ENCODE measurements at regions not wholly inside any gene's neighbourhood (a gene's known extent, or its start where the extent isn't known, plus 50 kb on each side); places are given as distances from the start of the nearest gene placed in this dataset.

DNA sequence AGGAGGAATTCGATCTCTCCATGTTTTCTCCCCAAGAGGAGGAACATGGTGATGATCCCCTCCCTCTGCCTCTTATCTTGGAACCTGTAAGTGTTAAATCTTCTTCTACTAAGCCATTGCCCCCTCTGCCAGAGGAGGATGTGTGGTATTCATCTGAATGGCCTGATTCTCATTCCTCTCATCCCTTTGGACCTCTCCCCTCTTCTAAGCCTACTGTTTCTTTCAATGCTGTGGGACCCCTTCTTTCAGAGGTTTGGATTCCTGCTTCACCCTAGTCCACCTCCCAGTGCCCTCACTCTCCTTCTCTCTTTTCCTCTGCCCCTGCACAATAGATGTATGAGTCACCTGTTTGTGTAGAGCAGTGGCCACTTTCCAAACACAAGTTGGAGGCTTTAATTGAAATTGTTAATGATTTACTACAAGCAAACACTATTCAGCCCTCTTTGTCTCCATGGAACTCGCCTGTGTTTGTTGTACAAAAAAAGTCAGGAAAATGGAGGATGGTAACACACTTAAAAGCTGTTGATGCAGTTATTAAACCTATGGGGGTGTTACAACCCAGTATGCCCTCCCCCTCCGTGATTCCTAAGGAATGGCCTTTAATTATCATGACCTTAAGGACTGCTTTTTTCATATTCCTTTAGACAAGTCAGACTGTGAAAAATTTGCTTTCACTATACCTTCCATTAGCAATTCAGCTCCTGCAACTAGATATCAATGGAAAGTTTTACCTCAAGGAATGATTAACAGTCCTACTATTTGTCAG lies 192.1 kb upstream of the ALG10B start:
- H3K36me3 Mint-ChIP-seq, result peaks cover 0 to 9% of the 10 kb centered on the region in 2 donors
- H3K9me3 Mint-ChIP-seq, result peaks cover 6% of the 10 kb centered on the region in 2 donors
- ATAC-seq, result no peak
- no peak overlapping the region for H3K27ac Mint-ChIP-seq
- DNase-seq (ENCODE audit: low spot score in 2 of 2), result no peak

DNA sequence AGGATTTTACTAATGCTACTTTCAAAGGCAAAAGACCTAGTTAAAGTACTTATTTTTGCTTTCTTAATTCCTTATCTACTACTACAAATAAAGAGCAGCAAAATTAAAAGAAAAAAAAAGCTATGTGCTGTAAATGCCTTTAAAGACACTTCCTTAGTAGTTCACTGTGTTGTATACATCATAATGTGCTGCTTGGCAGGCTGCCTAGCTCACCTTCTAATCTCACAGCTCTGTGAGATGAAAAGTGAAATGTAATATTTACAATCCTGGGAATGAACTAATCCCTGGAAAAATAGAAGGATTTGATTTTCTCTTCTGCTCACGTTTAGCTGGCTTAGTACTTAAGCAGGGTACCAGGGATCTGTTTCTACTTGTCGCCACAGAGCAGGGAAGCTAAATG lies 184.4 kb upstream of the ALG10B start:
- H3K9me3 Mint-ChIP-seq, result no peaks in the 10 kb centered on the region
- ATAC-seq (no peak), DNase-seq (ENCODE audit: low spot score in 2 of 2) (no peak)
- no peaks in the 10 kb centered on the region for H3K36me3 Mint-ChIP-seq
- no peak overlapping the region for H3K27ac Mint-ChIP-seq

DNA sequence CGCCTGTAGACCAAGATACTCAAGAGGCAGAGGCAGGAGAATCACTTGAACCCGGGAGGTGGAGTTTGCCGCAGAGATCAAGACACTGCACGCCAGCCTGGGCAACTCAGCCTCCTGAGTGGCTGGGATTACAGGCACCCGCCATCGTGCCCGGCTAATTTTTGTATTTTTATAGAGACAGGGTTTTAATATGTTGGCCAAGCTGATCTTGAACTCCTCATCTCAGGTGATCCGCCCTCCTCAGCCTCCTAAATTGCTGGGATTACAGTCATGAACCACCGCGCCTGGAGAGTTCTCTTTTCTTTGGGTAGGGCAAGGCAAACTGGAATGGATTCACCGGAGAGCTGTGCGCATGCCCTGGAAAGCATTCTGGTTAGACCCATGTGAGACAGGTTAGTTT lies 179.3 kb upstream of the ALG10B start:
- ATAC-seq (no peak), DNase-seq (ENCODE audit: low spot score in 2 of 2) (no peak)
- Mint-ChIP-seq H3K27ac (no peak overlapping the region), H3K9me3 (no peaks in the 10 kb centered on the region), H3K36me3 (no peaks in the 10 kb centered on the region)

GRCh38 chr12:38137716-38138115 lies 178.9 kb upstream of the ALG10B start:
- H3K27ac Mint-ChIP-seq, result no peak overlapping the region
- DNase-seq (ENCODE audit: low spot score in 2 of 2) (no peak), ATAC-seq (no peak)
- H3K36me3 Mint-ChIP-seq, result no peaks in the 10 kb centered on the region
- H3K9me3 Mint-ChIP-seq, result no peaks in the 10 kb centered on the region

DNA sequence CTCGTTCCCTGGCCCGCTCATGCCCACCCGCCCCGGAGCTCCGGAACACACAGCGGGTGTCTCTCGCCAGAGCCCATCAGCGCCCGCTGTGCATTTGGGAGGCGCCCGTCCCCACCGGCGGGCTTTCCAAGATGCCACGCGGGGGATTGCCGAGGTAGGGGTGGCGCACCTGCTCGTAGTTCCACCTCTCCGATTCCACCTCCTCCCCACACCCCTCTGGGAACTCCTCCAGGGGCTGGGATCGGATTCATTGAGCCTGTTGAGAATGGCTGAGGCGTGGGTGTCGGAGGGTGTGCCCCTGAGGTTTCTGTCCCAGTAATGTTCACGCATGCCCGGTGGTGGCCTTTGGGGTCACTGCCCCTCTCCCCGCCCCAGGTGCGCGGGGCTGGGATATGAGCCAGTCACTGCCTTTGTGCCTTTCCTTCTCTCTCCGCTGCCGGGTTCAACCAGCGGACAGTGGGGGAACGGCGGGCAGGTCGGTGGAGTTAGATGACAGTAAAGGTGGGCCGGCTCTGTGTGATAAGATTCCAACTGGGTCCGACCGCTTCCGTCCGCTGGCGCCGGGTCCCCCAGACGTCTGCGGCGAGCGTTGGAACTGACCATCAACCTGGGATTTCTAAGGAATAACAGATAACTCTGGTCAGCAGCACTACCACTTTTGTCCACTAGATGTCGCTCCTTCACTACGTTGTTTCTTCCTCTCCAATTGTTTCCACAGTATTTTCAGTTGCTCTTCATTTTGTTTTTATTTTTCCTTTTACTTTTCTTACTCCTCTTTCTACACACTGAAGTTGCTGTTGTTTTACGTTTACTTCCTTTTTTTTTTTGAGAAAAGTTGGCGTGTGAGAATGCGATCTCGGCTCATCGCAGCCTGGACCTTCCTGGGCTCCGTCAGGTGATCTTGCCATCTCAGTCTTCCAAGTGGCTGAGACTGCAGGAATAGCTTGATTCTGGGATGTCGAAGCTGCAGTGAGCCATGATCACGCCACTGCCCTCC lies 178.1 kb upstream of the ALG10B start:
- Mint-ChIP-seq H3K27ac (peak overlapping the region; percentile 71 to 79), H3K36me3 (no peaks in the 10 kb centered on the region), H3K9me3 (no peaks in the 10 kb centered on the region)
- ATAC-seq (peak; percentile 60 to 69), DNase-seq (ENCODE audit: low spot score in 2 of 2) (peak; percentile 55 to 68)

DNA sequence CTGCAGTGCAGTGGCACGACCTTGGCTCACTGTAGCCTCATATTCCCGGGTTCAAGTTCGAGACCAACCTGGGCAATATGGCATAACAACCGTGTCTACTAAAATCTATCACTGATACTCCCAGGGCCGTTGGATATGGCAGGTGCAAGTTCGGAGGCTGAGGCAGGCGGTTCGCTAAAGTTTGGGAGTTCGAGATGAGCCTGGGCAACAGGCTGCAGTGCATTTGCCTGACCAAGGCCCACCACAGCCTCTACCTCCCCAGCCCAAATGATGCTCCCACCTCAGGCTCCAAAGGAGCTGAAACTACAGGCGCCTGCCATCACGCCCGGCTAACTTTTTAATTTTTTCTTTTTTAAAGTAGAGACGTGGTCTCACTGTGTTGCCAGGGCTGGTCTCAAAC lies 177.1 kb upstream of the ALG10B start:
- H3K36me3 Mint-ChIP-seq, result no peaks in the 10 kb centered on the region
- no peak overlapping the region for H3K27ac Mint-ChIP-seq
- no peaks in the 10 kb centered on the region for H3K9me3 Mint-ChIP-seq
- DNase-seq (ENCODE audit: low spot score in 2 of 2) (no peak), ATAC-seq (no peak)

GRCh38 chr12:38141239-38141638 lies 175.3 kb upstream of the ALG10B start:
- H3K9me3 Mint-ChIP-seq, result no peaks in the 10 kb centered on the region
- no peak for DNase-seq (ENCODE audit: low spot score in 2 of 2)
- no peak overlapping the region for H3K27ac Mint-ChIP-seq
- ATAC-seq, result no peak
- H3K36me3 Mint-ChIP-seq, result no peaks in the 10 kb centered on the region

- Mint-ChIP-seq H3K9me3 (peaks cover 2% of the 10 kb centered on the region in 2 donors), H3K36me3 (peaks cover 0 to under 1% of the 10 kb centered on the region in 2 donors), H3K27ac (no peak overlapping the region)
- ATAC-seq (no peak), DNase-seq (ENCODE audit: low spot score in 2 of 2) (no peak)
Observed at GRCh38 chr12:38141861-38142260, 174.7 kb upstream of the ALG10B start.

DNA sequence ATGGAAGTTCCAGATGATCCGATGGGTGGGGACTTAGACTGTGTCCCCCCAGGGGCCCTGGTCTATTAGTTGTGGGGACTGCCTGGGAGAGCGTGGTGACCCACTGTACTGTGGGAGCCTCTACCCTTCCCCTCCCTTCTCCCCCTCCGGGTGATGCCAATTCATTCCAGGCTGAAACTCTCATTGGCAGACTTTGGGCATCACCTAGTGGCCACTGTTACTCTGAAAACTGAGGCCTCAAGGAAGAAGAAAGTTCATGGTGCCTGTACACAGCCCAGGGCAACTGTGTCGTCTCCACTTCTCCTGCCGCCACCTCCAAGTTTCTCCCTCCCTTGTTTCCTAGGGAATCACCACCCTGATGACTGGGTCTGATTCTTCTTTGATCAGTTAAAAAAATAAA lies 173.6 kb upstream of the ALG10B start:
- Mint-ChIP-seq H3K27ac (no peak overlapping the region), H3K36me3 (peaks cover 6 to 7% of the 10 kb centered on the region in 2 donors), H3K9me3 (peaks cover 13% of the 10 kb centered on the region in 2 donors)
- ATAC-seq (no peak), DNase-seq (ENCODE audit: low spot score in 2 of 2) (no peak)

GRCh38 chr12:38144049-38144448 lies 172.5 kb upstream of the ALG10B start:
- H3K27ac Mint-ChIP-seq, result no peak overlapping the region
- DNase-seq (ENCODE audit: low spot score in 2 of 2), result no peak
- H3K9me3 Mint-ChIP-seq, result peaks cover 22 to 24% of the 10 kb centered on the region in 2 donors
- no peak for ATAC-seq
- H3K36me3 Mint-ChIP-seq, result peaks cover 6 to 7% of the 10 kb centered on the region in 2 donors

DNA sequence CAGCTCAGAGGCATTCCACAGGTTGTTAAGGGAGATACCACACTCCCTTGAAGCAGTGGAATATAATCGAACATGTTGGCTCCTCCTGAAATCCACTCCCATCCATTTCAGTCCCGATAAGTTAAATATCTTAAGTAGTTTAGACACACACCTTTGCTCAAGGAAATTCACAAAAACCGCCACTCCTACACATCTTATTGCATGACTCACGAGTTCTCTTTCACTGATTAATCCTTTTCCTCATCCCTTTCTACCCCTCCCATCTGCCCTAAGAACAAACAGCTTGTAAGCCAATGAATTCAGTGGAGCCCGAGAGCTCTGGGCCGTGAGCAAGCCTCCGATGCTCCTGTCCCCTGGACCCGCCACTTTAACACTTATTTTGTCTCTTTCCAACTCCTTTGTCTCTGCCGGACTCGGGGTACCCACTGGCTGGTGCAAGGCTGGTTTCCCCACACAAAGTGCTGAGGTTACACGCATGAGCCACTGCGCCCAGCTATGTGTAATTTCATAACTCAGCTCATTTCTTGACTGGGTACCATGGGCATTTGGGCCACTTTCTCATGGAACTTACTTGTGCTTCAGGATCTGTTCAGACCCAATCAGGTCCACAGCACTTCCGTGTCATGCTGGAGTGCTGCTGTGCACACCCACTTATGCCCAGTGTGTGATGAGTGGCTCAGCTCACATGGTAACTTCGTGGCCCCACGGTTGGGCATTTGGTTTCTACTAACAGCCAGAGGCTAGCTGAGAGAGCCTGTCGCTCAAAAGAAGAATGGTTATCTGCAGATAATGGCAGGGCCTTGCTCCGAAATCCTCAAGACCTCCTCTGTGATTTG lies 171.8 kb upstream of the ALG10B start:
- H3K27ac Mint-ChIP-seq, result peak overlapping the region in 1 of 2 donors; percentile 82
- H3K36me3 Mint-ChIP-seq, result peaks cover 6 to 7% of the 10 kb centered on the region in 2 donors
- no peak for ATAC-seq
- no peak for DNase-seq (ENCODE audit: low spot score in 2 of 2)
- peaks cover 25 to 27% of the 10 kb centered on the region in 2 donors for H3K9me3 Mint-ChIP-seq

DNA sequence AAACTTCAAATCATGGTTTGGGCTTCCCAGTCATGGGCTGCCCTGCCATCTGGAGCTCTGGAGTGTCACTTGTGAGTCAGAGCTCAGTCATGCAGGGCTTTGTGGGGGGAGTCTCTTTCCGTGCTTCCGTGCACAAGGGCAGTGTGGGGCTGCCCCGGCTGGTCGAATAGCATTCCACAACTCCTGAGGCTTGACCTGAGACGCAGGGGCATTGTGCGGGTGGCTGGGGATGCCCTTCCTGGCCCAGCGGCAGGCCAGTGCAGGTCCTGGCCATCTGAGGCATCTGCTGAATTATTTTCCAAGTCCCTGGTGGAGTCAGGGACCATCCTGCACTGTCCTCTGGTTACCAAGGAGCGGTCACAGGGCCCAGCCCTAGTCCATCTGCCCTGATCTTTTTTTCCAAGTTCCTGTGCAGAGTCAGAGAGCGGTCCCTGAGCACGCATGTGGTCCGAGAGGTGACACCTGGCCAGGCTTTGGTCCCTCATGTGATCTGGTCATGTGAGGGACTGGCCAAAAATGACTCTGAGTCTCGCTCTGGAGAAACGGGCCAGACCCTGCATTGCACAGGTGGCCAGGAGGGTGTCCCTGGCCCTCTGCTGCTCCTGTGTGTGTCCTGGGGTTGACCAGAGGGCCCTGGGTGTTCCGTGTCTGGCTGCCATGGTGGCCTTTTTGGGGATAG lies 167.0 kb upstream of the ALG10B start:
- Mint-ChIP-seq H3K27ac (no peak overlapping the region), H3K36me3 (peaks cover 7 to 12% of the 10 kb centered on the region in 2 donors), H3K9me3 (peaks cover 25 to 27% of the 10 kb centered on the region in 2 donors)
- DNase-seq (ENCODE audit: low spot score in 2 of 2), result no peak
- ATAC-seq, result no peak

GRCh38 chr12:38151991-38152700 lies 164.4 kb upstream of the ALG10B start:
- H3K27ac Mint-ChIP-seq, result no peak overlapping the region
- DNase-seq (ENCODE audit: low spot score in 2 of 2), result no peak
- peaks cover 5 to 9% of the 10 kb centered on the region in 2 donors for H3K36me3 Mint-ChIP-seq
- peaks cover 20 to 22% of the 10 kb centered on the region in 2 donors for H3K9me3 Mint-ChIP-seq
- ATAC-seq, result no peak

GRCh38 chr12:38152816-38153736 lies 163.5 kb upstream of the ALG10B start:
- Mint-ChIP-seq H3K36me3 (peaks cover 0 to 6% of the 10 kb centered on the region in 2 donors), H3K9me3 (peaks cover 12 to 16% of the 10 kb centered on the region in 2 donors), H3K27ac (no peak overlapping the region)
- DNase-seq (ENCODE audit: low spot score in 2 of 2), result no peak
- no peak for ATAC-seq

GRCh38 chr12:38153737-38154061 lies 162.9 kb upstream of the ALG10B start:
- no peak for DNase-seq (ENCODE audit: low spot score in 2 of 2)
- Mint-ChIP-seq H3K9me3 (peaks cover 6 to 10% of the 10 kb centered on the region in 2 donors), H3K27ac (no peak overlapping the region), H3K36me3 (peaks cover 0 to 6% of the 10 kb centered on the region in 2 donors)
- no peak for ATAC-seq
